Panc1 (cell line): ENCODE measurements at regions not wholly inside any gene's neighbourhood (a gene's known extent, or its start where the extent isn't known, plus 50 kb on each side); places are given as distances from the start of the nearest gene placed in this dataset.

Experiments
- ATAC-seq: fragments of 200-7000 bp; cut with Tn5 transposase; 2 replicates; pipeline ENCODE4 v1.9.1; 2020; ENCODE audit warnings: mild to moderate bottlenecking, moderate library complexity
- BruUV-seq: library from RNA; stranded (reverse); fragments of 400-500 nt; replicated peaks from 2 replicates; lab custom pipeline; 2021; lab: Mats Ljungman, UMichigan
- CTCF ChIA-PET: fragments of 300-600 bp; sonication (Branson Sonifier 250); formaldehyde crosslinking; loops from one replicate; lab custom pipeline; 2022; ENCODE audit warnings: antibody characterized with exemption; lab: Charles Lee
- POLR2A ChIA-PET: fragments of 300-600 bp; sonication (Branson Sonifier 250); formaldehyde crosslinking; loops from one replicate; lab custom pipeline; 2022; ENCODE audit warnings: antibody characterized with exemption; lab: Charles Lee
- DNase-seq: peaks from one replicate; pipeline ENCODE4 v3.0.0-alpha.2; 2010; ENCODE audit warnings: low read depth, low spot score
- H3K27ac ChIP-seq: 2 replicates; pipeline ENCODE4 v1.5.1; 2011; ENCODE audit warnings: mild to moderate bottlenecking, low read length, inconsistent platforms
- H3K27me3 ChIP-seq: fragments of 200-500 bp; sonication (Bioruptor generic); 2 replicates; pipeline ENCODE4 v1.6.0; 2014; ENCODE audit warnings: low read length, inconsistent platforms; ENCODE audit not compliant: control insufficient read depth, insufficient read depth
- H3K36me3 ChIP-seq: fragments of 200-500 bp; sonication (Bioruptor generic); 2 replicates; pipeline ENCODE4 v1.5.1; 2014; ENCODE audit warnings: inconsistent platforms, mild to moderate bottlenecking, low read length, moderate library complexity; ENCODE audit not compliant: control insufficient read depth, insufficient read depth
- H3K4me1 ChIP-seq: 2 replicates; pipeline ENCODE4 v1.5.1; 2011; ENCODE audit warnings: inconsistent platforms, mild to moderate bottlenecking, low read length, moderate library complexity; ENCODE audit not compliant: control insufficient read depth, insufficient read depth
- H3K4me3 ChIP-seq, 2 experiments: 2 replicates each; pipeline ENCODE4 v1.5.1; 2011 to 2012; ENCODE audit warnings: low read depth in 2 of 2, low read length in 2 of 2, mild to moderate bottlenecking in 2 of 2, inconsistent platforms in 1 of 2, moderate library complexity in 1 of 2
- H3K9me3 ChIP-seq: fragments of 200-500 bp; sonication (Bioruptor generic); 2 replicates; pipeline ENCODE4 v1.5.1; 2014; ENCODE audit warnings: low read depth, mild to moderate bottlenecking, inconsistent platforms, low read length, moderate library complexity; ENCODE audit not compliant: control insufficient read depth, insufficient read depth
- CTCF ChIP-seq: fragments of 450-650 bp; IDR thresholded peaks from 2 replicates; pipeline ENCODE4 v1.5.1; 2017; ENCODE audit warnings: mild to moderate bottlenecking
- POLR2AphosphoS5 ChIP-seq: IDR thresholded peaks from 2 replicates; pipeline ENCODE4 v1.6.1; 2012; ENCODE audit warnings: mild to moderate bottlenecking, low read depth, low read length, moderate library complexity
- REST ChIP-seq, 2 experiments: IDR thresholded peaks; 2 replicates each; pipeline ENCODE4 v1.6.1; 2011 to 2012; ENCODE audit warnings: low read depth in 2 of 2, control low read depth in 1 of 2, low read length in 1 of 2, mild to moderate bottlenecking in 1 of 2, moderate library complexity in 1 of 2; ENCODE audit not compliant: insufficient read depth in 1 of 2
- SIN3A ChIP-seq: IDR thresholded peaks from 2 replicates; pipeline ENCODE4 v1.6.1; 2012; ENCODE audit warnings: low read depth, mild to moderate bottlenecking, low read length, moderate library complexity, borderline replicate concordance; ENCODE audit not compliant: insufficient read depth
- TCF7L2 ChIP-seq: IDR thresholded peaks from 2 replicates; pipeline ENCODE4 v1.6.1; 2011; ENCODE audit warnings: mild to moderate bottlenecking, low read depth, low read length, inconsistent platforms
- in situ Hi-C: cut with HindIII; loops from 2 replicates; pipeline ENCODE4 v1.10.0; 2016; ENCODE audit warnings: low sequenced_read_pairs, low pct_unique_long_range_greater_than_20kb
- intact Hi-C: fragments of 100-400 bp; cut with micrococcal nuclease; formaldehyde crosslinking; loops from one replicate; pipeline ENCODE4 v1.10.0; 2022; ENCODE audit not compliant: unreplicated experiment

- DNase-seq (no peak), ATAC-seq (no peak)
- Histone ChIP-seq H3K4me3 (no peak overlapping the region), H3K27me3 (no peaks in the 10 kb centered on the region; the same call in 1 of the 2 replicates), H3K4me1 (no peaks in the 10 kb centered on the region), H3K27ac (no peak overlapping the region), H3K9me3 (no peaks in the 10 kb centered on the region), H3K36me3 (no peaks in the 10 kb centered on the region)
- intact Hi-C loops (no loop called here), in situ Hi-C loops (no loop called here)
- CTCF ChIA-PET: no interaction called here
- POLR2A ChIA-PET: no interaction called here
- no TSS peak for BruUV-seq
- TF ChIP-seq TCF7L2 (no peak), POLR2AphosphoS5 (no peak), REST (IDR thresholded peaks at IDR 0.05; ENCODE audit: insufficient read depth in 1 of 2, low read depth in 2 of 2, low read length in 1 of 2) (no peak), CTCF (no peak), SIN3A (no peak)
These were observed 163.8 kb upstream of the MVB12B start for GRCh38 chr9:126162611-126163381.

GRCh38 chr9:126164796-126165525 is 161.7 kb upstream of the MVB12B start:
- DNase-seq (no peak), ATAC-seq (no peak)
- H3K27ac ChIP-seq: no peak overlapping the region
- H3K4me3 ChIP-seq: no peak overlapping the region
- H3K27me3 ChIP-seq: no peaks in the 10 kb centered on the region; the same call in 1 of the 2 replicates
- H3K9me3 ChIP-seq: no peaks in the 10 kb centered on the region
- H3K36me3 ChIP-seq: no peaks in the 10 kb centered on the region
- TF ChIP-seq TCF7L2 (no peak), POLR2AphosphoS5 (no peak), REST (IDR thresholded peaks at IDR 0.05; ENCODE audit: insufficient read depth in 1 of 2, low read depth in 2 of 2, low read length in 1 of 2) (no peak), CTCF (no peak), SIN3A (no peak)
- no TSS peak for BruUV-seq
- ChIA-PET POLR2A (no interaction called here), CTCF (no interaction called here)
- no peaks in the 10 kb centered on the region for H3K4me1 ChIP-seq
- intact Hi-C loops: no loop called here
- in situ Hi-C loops: no loop called here
